ENCODE measurements at regions not wholly inside any gene's neighbourhood (a gene's known extent, or its start where the extent isn't known, plus 50 kb on each side); places are given as distances from the start of the nearest gene placed in this dataset.

DNA sequence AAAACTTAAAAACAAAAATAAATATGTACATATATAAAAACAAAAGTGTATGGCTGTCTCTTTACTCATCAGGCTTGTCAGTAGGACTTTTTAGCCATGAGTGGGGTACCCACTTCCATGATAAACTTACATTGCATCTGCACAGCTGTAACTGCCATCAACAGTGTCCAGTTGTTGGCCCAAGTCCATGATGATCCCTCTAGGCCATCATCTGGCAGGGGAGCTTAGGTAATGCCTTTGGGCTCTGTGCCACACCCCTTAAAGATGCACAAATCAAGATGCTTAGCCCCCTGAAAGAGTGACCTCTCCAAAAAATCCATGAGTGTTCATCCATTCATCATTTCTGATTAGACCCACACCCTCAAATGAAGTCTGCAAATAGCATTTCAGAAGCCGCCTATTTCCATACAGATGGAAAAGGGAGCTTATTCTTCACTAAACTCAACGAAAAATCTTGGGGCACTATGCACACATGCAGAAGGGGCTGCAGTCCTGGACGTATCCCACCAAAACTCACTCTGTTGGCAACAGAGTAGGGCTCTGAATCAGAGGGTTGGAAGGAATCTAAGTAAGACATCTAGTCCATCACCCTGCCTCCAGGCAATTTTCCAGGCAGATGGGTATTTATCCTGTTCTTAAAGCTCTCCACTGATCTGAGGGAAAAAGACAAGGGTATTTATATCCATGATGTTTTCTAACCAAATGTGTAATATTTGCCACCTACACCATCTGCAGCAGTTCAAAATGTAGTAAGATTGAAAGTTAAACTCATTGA lies 691.0 kb downstream of the ZEB2 start:
- Mint-ChIP-seq H3K27me3 (peaks cover 1% of the 10 kb centered on the region), H3K4me3 (no peak overlapping the region), H3K9me3 (no peaks in the 10 kb centered on the region), H3K27ac (peak overlapping the region in 1 of 3 donors; percentile 11), H3K36me3 (no peaks in the 10 kb centered on the region), H3K4me1 (no peaks in the 10 kb centered on the region)

DNA sequence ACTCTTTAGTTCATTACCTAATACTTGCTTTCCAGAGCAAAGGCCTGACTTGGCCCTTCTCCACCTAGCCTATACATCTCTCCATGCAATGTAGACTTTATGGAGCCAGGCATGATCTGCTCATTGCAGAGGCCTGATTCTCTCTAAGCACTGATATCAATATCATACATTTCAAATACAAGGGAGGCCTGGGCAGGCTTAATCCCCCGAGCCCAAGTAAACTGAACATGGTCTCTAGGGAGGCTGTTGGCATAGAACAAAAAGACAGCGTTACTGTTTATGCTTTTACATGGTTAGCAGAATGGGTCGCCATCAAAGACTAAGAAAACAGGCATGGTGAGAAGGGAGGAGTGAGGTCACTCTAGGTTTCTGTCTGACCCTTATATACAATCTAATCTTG lies 695.1 kb downstream of the ZEB2 start:
- peaks cover 1% of the 10 kb centered on the region for H3K27me3 Mint-ChIP-seq
- peaks cover 0 to under 1% (median 0%) of the 10 kb centered on the region in 3 donors for H3K4me1 Mint-ChIP-seq
- no peak overlapping the region for H3K27ac Mint-ChIP-seq
- no peak overlapping the region for H3K4me3 Mint-ChIP-seq
- H3K36me3 Mint-ChIP-seq = no peaks in the 10 kb centered on the region
- no peaks in the 10 kb centered on the region for H3K9me3 Mint-ChIP-seq

DNA sequence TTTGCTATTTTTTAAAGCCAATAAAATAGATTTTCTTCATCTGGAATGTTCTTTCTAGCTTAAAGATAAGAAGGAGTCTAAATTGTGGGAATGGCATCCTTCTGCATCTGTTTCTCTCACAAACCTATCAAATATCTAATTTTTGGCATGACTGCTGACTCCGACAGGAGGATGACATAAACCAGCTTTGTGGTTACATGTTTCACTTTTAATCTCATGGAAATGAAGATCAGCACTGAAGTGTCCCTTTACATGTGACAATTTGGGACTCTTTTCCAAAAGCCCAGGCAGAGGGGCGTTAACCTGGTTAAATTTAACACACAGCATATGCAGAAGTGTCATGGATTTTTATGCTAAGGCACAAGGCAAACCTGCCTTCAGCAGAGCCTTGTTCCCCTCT lies 694.7 kb downstream of the ARHGAP15 start:
- Mint-ChIP-seq H3K9me3 (no peaks in the 10 kb centered on the region), H3K36me3 (no peaks in the 10 kb centered on the region), H3K27ac (no peak overlapping the region), H3K4me3 (no peak overlapping the region), H3K27me3 (peaks cover 1% of the 10 kb centered on the region), H3K4me1 (peaks cover 0 to 6% (median 1%) of the 10 kb centered on the region in 3 donors)

DNA sequence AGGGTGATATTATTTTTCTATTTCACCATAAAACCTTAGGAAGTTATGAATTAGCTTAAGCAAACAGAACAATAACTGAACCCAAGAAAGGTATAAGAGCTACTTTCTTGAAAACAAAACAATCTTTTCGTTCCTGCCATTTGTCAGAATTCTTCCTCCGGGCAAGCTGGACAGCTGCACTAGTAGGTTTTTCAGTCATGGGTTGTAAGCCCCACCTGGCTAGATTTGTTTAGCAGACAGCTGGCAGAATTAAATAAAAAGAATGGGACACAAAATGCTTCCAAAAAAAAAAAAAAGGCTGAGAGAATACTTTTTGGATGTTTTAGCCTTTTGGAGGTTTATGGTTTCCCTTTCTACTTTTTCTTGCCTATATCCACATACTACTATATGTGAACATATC lies 694.1 kb downstream of the ARHGAP15 start:
- no peaks in the 10 kb centered on the region for H3K36me3 Mint-ChIP-seq
- peaks cover 0 to 6% (median 3%) of the 10 kb centered on the region in 3 donors for H3K4me1 Mint-ChIP-seq
- H3K4me3 Mint-ChIP-seq = no peak overlapping the region
- H3K27me3 Mint-ChIP-seq = peaks cover 1% of the 10 kb centered on the region
- H3K27ac Mint-ChIP-seq = no peak overlapping the region
- no peaks in the 10 kb centered on the region for H3K9me3 Mint-ChIP-seq

DNA sequence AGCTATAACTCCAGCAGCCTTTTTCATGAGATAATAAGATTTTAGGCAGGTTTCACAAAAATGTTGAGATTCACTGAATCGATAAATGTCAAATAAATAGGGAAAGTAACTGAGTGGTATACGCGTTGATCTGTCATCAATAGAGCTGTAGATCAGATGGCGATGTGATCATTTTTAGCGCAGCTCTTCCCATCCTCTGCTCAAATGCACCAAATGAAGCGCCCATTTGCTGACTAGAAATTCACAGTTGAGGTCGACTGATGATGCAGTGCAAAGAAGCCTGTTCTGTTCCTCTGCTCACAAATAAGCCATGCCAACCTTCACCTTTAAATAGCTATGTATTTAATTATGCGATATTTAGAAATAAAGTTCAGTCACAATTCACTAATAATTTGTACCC lies 693.5 kb downstream of the ARHGAP15 start:
- Mint-ChIP-seq H3K36me3 (no peaks in the 10 kb centered on the region), H3K4me1 (peaks cover 0 to 6% (median 3%) of the 10 kb centered on the region in 3 donors), H3K4me3 (no peak overlapping the region), H3K27me3 (peaks cover 1% of the 10 kb centered on the region), H3K27ac (no peak overlapping the region), H3K9me3 (no peaks in the 10 kb centered on the region)

DNA sequence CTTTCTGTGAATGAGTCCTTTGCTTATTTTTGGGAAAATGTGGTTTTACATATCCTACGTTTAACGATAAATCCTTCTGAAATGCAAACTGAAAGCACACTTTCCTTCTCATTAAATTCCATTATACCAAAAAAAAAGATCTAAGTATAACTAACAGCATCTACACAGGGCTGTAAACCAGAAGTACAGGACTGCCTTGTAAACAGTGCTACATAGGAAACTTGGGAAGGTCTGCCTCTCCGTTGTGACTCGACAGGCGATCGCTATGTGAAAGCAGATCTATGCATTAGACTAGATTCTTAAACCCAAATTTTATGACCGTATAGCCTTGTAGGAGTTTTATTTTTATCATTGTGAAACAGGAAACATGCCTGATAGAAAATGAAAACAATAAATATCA lies 690.5 kb downstream of the ARHGAP15 start:
- no peak overlapping the region for H3K27ac Mint-ChIP-seq
- H3K4me1 Mint-ChIP-seq = peaks cover 3 to 9% (median 8%) of the 10 kb centered on the region in 3 donors
- no peaks in the 10 kb centered on the region for H3K27me3 Mint-ChIP-seq
- H3K9me3 Mint-ChIP-seq = no peaks in the 10 kb centered on the region
- H3K36me3 Mint-ChIP-seq = no peaks in the 10 kb centered on the region
- H3K4me3 Mint-ChIP-seq = no peak overlapping the region

DNA sequence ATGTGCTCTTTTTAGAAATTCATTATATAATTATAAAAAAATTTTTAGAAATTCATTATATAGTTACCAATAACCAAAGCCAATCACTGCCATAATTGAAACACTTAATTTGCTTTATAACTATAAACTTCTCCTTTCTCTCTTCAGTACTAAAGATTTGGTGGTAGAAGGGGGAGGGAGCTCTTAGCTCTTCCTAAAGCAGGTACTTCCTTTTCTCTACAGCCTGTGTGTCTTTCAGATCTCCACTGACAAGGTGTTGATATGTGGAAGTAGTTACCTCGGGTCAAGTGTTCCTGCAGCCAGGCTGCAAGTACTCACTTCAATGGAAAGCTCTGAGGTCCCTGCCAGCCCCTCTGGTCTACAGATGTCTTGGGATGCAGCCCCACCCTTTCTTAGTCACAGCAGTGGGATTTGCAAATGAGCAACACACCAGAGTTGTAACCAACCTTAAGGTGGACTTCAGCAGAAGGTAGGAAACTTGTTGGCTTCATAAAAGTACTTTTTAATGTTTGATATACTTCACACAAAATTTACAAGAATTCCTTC lies 690.0 kb downstream of the ARHGAP15 start:
- H3K36me3 Mint-ChIP-seq = no peaks in the 10 kb centered on the region
- H3K27me3 Mint-ChIP-seq = no peaks in the 10 kb centered on the region
- H3K27ac Mint-ChIP-seq = no peak overlapping the region
- H3K4me1 Mint-ChIP-seq = peaks cover 7 to 12% (median 12%) of the 10 kb centered on the region in 3 donors
- H3K9me3 Mint-ChIP-seq = no peaks in the 10 kb centered on the region
- H3K4me3 Mint-ChIP-seq = peak overlapping the region in 1 of 4 donors; percentile 37
